Osteoblast (primary cell): ENCODE measurements at regions not wholly inside any gene's neighbourhood (a gene's known extent, or its start where the extent isn't known, plus 50 kb on each side); places are given as distances from the start of the nearest gene placed in this dataset.

Experiments used
- DNase-seq: peaks from one replicate; pipeline ENCODE4 v3.0.0; 2011; ENCODE audit warnings: low spot score, mixed read lengths; ENCODE audit not compliant: insufficient read length; ENCODE audit errors: missing footprints
- H2AFZ ChIP-seq: 2 replicates; pipeline ENCODE4 v1.6.0; 2011; ENCODE audit warnings: mild to moderate bottlenecking, low read length
- H3K27ac ChIP-seq: 2 replicates; pipeline ENCODE4 v1.5.1; 2011; ENCODE audit warnings: mild to moderate bottlenecking, low read depth, low read length, moderate library complexity
- H3K27me3 ChIP-seq: 2 replicates; pipeline ENCODE4 v1.6.0; 2012; ENCODE audit warnings: mild to moderate bottlenecking, control low read depth, inconsistent platforms, low read length, moderate library complexity; ENCODE audit not compliant: insufficient read depth
- H3K36me3 ChIP-seq: 2 replicates; pipeline ENCODE4 v1.5.1; 2011; ENCODE audit warnings: mild to moderate bottlenecking, low read length, control low read depth, moderate library complexity; ENCODE audit not compliant: insufficient read depth
- H3K4me1 ChIP-seq: 2 replicates; pipeline ENCODE4 v1.5.1; 2011; ENCODE audit warnings: mild to moderate bottlenecking, low read length, control low read depth, moderate library complexity; ENCODE audit not compliant: insufficient read depth
- H3K4me2 ChIP-seq: 2 replicates; pipeline ENCODE4 v1.6.0; 2011; ENCODE audit warnings: mild to moderate bottlenecking, low read length; ENCODE audit not compliant: insufficient read depth
- H3K4me3 ChIP-seq: fragments of 200-600 bp; sonication (generic); 3 replicates; pipeline ENCODE4 v1.5.1; 2012; ENCODE audit warnings: mild to moderate bottlenecking, low read length, inconsistent platforms; ENCODE audit not compliant: insufficient read depth
- H3K79me2 ChIP-seq: 2 replicates; pipeline ENCODE4 v1.6.0; 2012; ENCODE audit warnings: mild to moderate bottlenecking, low read length, control low read depth, inconsistent platforms; ENCODE audit not compliant: insufficient read depth
- H3K9me3 ChIP-seq: 2 replicates; pipeline ENCODE4 v1.5.1; 2011; ENCODE audit warnings: low read depth, low read length, control low read depth
- H4K20me1 ChIP-seq: 2 replicates; pipeline ENCODE4 v1.6.0; 2012; ENCODE audit warnings: mild to moderate bottlenecking, low read length, control low read depth; ENCODE audit not compliant: insufficient read depth
- CTCF ChIP-seq: IDR thresholded peaks from 2 replicates; pipeline ENCODE4 v1.5.1; 2011; ENCODE audit warnings: mild to moderate bottlenecking, low read depth, low read length, moderate library complexity; ENCODE audit errors: extremely low read depth

GRCh38 chr13:44118881-44119280 is 239.2 kb downstream of the LACC1 start:
- DNase-seq = no peak

GRCh38 chr13:44120043-44120442 is 240.3 kb downstream of the LACC1 start:
- Histone ChIP-seq H4K20me1 (no peaks in the 10 kb centered on the region), H3K4me3 (no peak overlapping the region), H3K4me2 (no peak overlapping the region), H3K9me3 (no peaks in the 10 kb centered on the region), H3K27ac (no peak overlapping the region), H3K27me3 (no peaks in the 10 kb centered on the region), H3K36me3 (no peaks in the 10 kb centered on the region), H2AFZ (no peak overlapping the region), H3K4me1 (peaks cover 6% of the 10 kb centered on the region), H3K79me2 (no peaks in the 10 kb centered on the region)
- no peak for DNase-seq
- no peak for TF ChIP-seq CTCF

More at GRCh38 chr13:44118881-44119280, 239.2 kb downstream of the LACC1 start:
- H3K4me1 ChIP-seq = peaks cover 6% of the 10 kb centered on the region
- H4K20me1 ChIP-seq = no peaks in the 10 kb centered on the region
- H3K27ac ChIP-seq = no peak overlapping the region
- H3K4me2 ChIP-seq = no peak overlapping the region
- no peak overlapping the region for H3K4me3 ChIP-seq
- H3K36me3 ChIP-seq = no peaks in the 10 kb centered on the region
- no peak overlapping the region for H2AFZ ChIP-seq
- no peak for TF ChIP-seq CTCF
- H3K79me2 ChIP-seq = no peaks in the 10 kb centered on the region
- H3K9me3 ChIP-seq = no peaks in the 10 kb centered on the region
- no peaks in the 10 kb centered on the region for H3K27me3 ChIP-seq

GRCh38 chr13:44120849-44121755 is 241.4 kb downstream of the LACC1 start:
- Histone ChIP-seq H3K27me3 (no peaks in the 10 kb centered on the region), H3K27ac (no peak overlapping the region), H3K9me3 (no peaks in the 10 kb centered on the region), H3K4me1 (peaks cover 6% of the 10 kb centered on the region), H4K20me1 (no peaks in the 10 kb centered on the region), H2AFZ (no peak overlapping the region), H3K4me3 (no peak overlapping the region), H3K36me3 (no peaks in the 10 kb centered on the region), H3K4me2 (no peak overlapping the region), H3K79me2 (no peaks in the 10 kb centered on the region)
- TF ChIP-seq CTCF = no peak
- DNase-seq = no peak

GRCh38 chr13:44124352-44124751 is 244.6 kb downstream of the LACC1 start:
- no peak overlapping the region for H3K4me2 ChIP-seq
- H3K4me3 ChIP-seq = no peak overlapping the region
- H3K27ac ChIP-seq = no peak overlapping the region
- H3K79me2 ChIP-seq = no peaks in the 10 kb centered on the region
- no peak for DNase-seq
- H4K20me1 ChIP-seq = no peaks in the 10 kb centered on the region
- H3K36me3 ChIP-seq = no peaks in the 10 kb centered on the region
- no peaks in the 10 kb centered on the region for H3K27me3 ChIP-seq
- no peaks in the 10 kb centered on the region for H3K4me1 ChIP-seq
- no peak overlapping the region for H2AFZ ChIP-seq
- no peaks in the 10 kb centered on the region for H3K9me3 ChIP-seq
- TF ChIP-seq CTCF = no peak
